HG03064 (cell line): ENCODE measurements at regions not wholly inside any gene's neighbourhood (a gene's known extent, or its start where the extent isn't known, plus 50 kb on each side); places are given as distances from the start of the nearest gene placed in this dataset.

Experiments
- ATAC-seq: cut with Tn5 transposase; IDR thresholded peaks from one replicate; pipeline ENCODE4 v1.9.1; 2021; ENCODE audit warnings: low read depth; ENCODE audit not compliant: unreplicated experiment

- ATAC-seq, result no peak
Measured at GRCh38 chr12:87137220-87137619, 881.0 kb upstream of the MGAT4C start.

- ATAC-seq, result no peak
Measured at GRCh38 chr12:87136330-87136976, 880.3 kb upstream of the MGAT4C start.

- no peak for ATAC-seq
Measured at GRCh38 chr12:87127272-87127671, 871.1 kb upstream of the MGAT4C start.

GRCh38 chr12:87121896-87122295, 865.7 kb upstream of the MGAT4C start:
- no peak for ATAC-seq

- no peak for ATAC-seq
Measured at GRCh38 chr12:87120440-87120839, 864.2 kb upstream of the MGAT4C start.

GRCh38 chr12:87119713-87120112, 863.5 kb upstream of the MGAT4C start:
- no peak for ATAC-seq

- no peak for ATAC-seq
Measured at GRCh38 chr12:87117526-87117925, 861.3 kb upstream of the MGAT4C start.

- ATAC-seq, result no peak
Measured at GRCh38 chr12:87116780-87117179, 860.6 kb upstream of the MGAT4C start.

GRCh38 chr12:87112571-87113345, 856.6 kb upstream of the MGAT4C start:
- ATAC-seq, result no peak

GRCh38 chr12:87107766-87108165, 851.6 kb upstream of the MGAT4C start:
- no peak for ATAC-seq

- no peak for ATAC-seq
Measured at GRCh38 chr12:87107270-87107669, 851.1 kb upstream of the MGAT4C start.

GRCh38 chr12:87096082-87096585, 839.9 kb upstream of the MGAT4C start:
- no peak for ATAC-seq

GRCh38 chr12:87094356-87094755, 838.2 kb upstream of the MGAT4C start:
- ATAC-seq, result no peak

- no peak for ATAC-seq
Measured at GRCh38 chr12:87092421-87092820, 836.2 kb upstream of the MGAT4C start.

GRCh38 chr12:87086118-87086891, 830.1 kb upstream of the MGAT4C start:
- ATAC-seq, result no peak

- ATAC-seq, result no peak
Measured at GRCh38 chr12:87085286-87085685, 829.1 kb upstream of the MGAT4C start.

GRCh38 chr12:87082756-87083155, 826.6 kb upstream of the MGAT4C start:
- ATAC-seq, result no peak

GRCh38 chr12:87074781-87075180, 818.6 kb upstream of the MGAT4C start:
- no peak for ATAC-seq

GRCh38 chr12:87066326-87066725, 810.1 kb upstream of the MGAT4C start:
- no peak for ATAC-seq

GRCh38 chr12:87059231-87059630, 803.0 kb upstream of the MGAT4C start:
- no peak for ATAC-seq

- no peak for ATAC-seq
Measured at GRCh38 chr12:87054226-87054625, 798.0 kb upstream of the MGAT4C start.
